SK-N-SH treated with all-trans-retinoic acid at 6 μM for 48 hours (cell line): ENCODE measurements at regions not wholly inside any gene's neighbourhood (a gene's known extent, or its start where the extent isn't known, plus 50 kb on each side); places are given as distances from the start of the nearest gene placed in this dataset.

Experiments
- CSDC2 ChIP-seq: fragments of 250-450 bp; sonication (Bioruptor Pico); IDR thresholded peaks from 2 replicates; pipeline ENCODE4 v1.5.0; 2020; ENCODE audit warnings: mild to moderate bottlenecking, moderate library complexity
- ESRRG ChIP-seq: fragments of 250-450 bp; sonication (Bioruptor Pico); IDR thresholded peaks from 2 replicates; pipeline ENCODE4 v1.6.1; 2021; ENCODE audit warnings: mild to moderate bottlenecking
- GLIS3 ChIP-seq: fragments of 250-450 bp; sonication (Bioruptor Pico); IDR thresholded peaks from 2 replicates; pipeline ENCODE4 v1.5.0; 2020; ENCODE audit warnings: mild to moderate bottlenecking, moderate library complexity
- PPARA ChIP-seq: fragments of 250-450 bp; sonication (Bioruptor Pico); IDR thresholded peaks from 2 replicates; pipeline ENCODE4 v1.5.0; 2020; ENCODE audit warnings: mild to moderate bottlenecking, borderline replicate concordance
- RARB ChIP-seq: fragments of 250-450 bp; sonication (Bioruptor Pico); IDR thresholded peaks from 2 replicates; pipeline ENCODE4 v1.8.0; 2021; ENCODE audit warnings: mild to moderate bottlenecking, moderate library complexity
- SNAI2 ChIP-seq: fragments of 250-450 bp; sonication (Bioruptor Pico); IDR thresholded peaks from 2 replicates; pipeline ENCODE4 v1.5.0; 2020; ENCODE audit warnings: mild to moderate bottlenecking, moderate library complexity
- TOX ChIP-seq: fragments of 250-450 bp; sonication (Bioruptor Pico); IDR thresholded peaks from 2 replicates; pipeline ENCODE4 v1.8.0; 2021; ENCODE audit warnings: mild to moderate bottlenecking, moderate library complexity, borderline replicate concordance
- ZFP3 ChIP-seq: fragments of 250-450 bp; sonication (Bioruptor Pico); IDR thresholded peaks from 2 replicates; pipeline ENCODE4 v1.5.0; 2020; ENCODE audit warnings: mild to moderate bottlenecking, moderate library complexity
- ZNF565 ChIP-seq: fragments of 450-650 bp; formaldehyde crosslinking; conservative IDR thresholded peaks from 2 replicates; pipeline ENCODE4 v1.5.0; 2020; ENCODE audit warnings: low read depth, mild to moderate bottlenecking, moderate library complexity
- ZNF70 ChIP-seq: fragments of 450-650 bp; formaldehyde crosslinking; IDR thresholded peaks from 2 replicates; pipeline ENCODE4 v1.5.0; 2020; ENCODE audit warnings: mild to moderate bottlenecking, moderate library complexity
- TF ChIP-seq, protein P1 (sequence below): fragments of 250-450 bp; sonication (Bioruptor Pico); IDR thresholded peaks from 2 replicates; pipeline ENCODE4 v1.8.0; 2020; ENCODE audit warnings: mild to moderate bottlenecking, moderate library complexity, borderline replicate concordance
- TF ChIP-seq, protein P2 (sequence below): fragments of 250-450 bp; sonication (Bioruptor Pico); IDR thresholded peaks from 2 replicates; pipeline ENCODE4 v1.8.0; 2021; ENCODE audit warnings: low read depth, mild to moderate bottlenecking, moderate library complexity, borderline replicate concordance

DNA sequence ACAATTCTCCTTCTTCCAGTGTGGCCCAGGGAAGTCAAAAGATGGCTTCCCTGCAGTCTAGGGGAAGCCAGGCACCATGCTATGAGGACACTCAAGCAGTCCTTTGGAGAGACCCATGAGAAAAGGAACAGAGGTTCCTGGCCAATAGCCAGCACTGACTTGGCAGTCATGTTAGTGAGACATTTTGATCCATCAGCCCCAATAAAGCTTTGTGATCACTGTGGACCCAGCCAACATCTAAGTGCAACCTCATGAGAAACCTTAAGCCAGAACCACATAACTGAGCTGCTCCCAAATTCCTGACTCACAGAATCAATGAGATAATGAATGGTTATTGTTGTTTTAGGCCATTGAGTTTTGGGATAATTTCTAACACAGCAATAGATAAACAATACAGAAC lies 51.0 kb upstream of the NAP1L1 start (continued):
- no peak for TF ChIP-seq SNAI2
- no peak for TF ChIP-seq PPARA (CRISPR knock-in tag)
- no peak for TF ChIP-seq ZNF70 (CRISPR knock-in tag)
- no peak for TF ChIP-seq CSDC2 (CRISPR knock-in tag)
- TF ChIP-seq ZFP3 (CRISPR knock-in tag): no peak
- TF ChIP-seq ZNF565: no peak
- TF ChIP-seq TOX (CRISPR knock-in tag): no peak
- TF ChIP-seq ESRRG (CRISPR knock-in tag): no peak
- no peak for TF ChIP-seq RARB (CRISPR knock-in tag)
- TF ChIP-seq, protein P1, sequence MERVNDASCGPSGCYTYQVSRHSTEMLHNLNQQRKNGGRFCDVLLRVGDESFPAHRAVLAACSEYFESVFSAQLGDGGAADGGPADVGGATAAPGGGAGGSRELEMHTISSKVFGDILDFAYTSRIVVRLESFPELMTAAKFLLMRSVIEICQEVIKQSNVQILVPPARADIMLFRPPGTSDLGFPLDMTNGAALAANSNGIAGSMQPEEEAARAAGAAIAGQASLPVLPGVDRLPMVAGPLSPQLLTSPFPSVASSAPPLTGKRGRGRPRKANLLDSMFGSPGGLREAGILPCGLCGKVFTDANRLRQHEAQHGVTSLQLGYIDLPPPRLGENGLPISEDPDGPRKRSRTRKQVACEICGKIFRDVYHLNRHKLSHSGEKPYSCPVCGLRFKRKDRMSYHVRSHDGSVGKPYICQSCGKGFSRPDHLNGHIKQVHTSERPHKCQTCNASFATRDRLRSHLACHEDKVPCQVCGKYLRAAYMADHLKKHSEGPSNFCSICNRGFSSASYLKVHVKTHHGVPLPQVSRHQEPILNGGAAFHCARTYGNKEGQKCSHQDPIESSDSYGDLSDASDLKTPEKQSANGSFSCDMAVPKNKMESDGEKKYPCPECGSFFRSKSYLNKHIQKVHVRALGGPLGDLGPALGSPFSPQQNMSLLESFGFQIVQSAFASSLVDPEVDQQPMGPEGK: no peak
- TF ChIP-seq GLIS3 (CRISPR knock-in tag): no peak
- TF ChIP-seq, protein P2, sequence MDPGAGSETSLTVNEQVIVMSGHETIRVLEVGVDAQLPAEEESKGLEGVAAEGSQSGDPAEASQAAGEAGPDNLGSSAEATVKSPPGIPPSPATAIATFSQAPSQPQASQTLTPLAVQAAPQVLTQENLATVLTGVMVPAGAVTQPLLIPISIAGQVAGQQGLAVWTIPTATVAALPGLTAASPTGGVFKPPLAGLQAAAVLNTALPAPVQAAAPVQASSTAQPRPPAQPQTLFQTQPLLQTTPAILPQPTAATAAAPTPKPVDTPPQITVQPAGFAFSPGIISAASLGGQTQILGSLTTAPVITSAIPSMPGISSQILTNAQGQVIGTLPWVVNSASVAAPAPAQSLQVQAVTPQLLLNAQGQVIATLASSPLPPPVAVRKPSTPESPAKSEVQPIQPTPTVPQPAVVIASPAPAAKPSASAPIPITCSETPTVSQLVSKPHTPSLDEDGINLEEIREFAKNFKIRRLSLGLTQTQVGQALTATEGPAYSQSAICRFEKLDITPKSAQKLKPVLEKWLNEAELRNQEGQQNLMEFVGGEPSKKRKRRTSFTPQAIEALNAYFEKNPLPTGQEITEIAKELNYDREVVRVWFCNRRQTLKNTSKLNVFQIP (CRISPR knock-in tag): no peak
